ENCODE measurements at regions not wholly inside any gene's neighbourhood (a gene's known extent, or its start where the extent isn't known, plus 50 kb on each side); places are given as distances from the start of the nearest gene placed in this dataset.

DNA sequence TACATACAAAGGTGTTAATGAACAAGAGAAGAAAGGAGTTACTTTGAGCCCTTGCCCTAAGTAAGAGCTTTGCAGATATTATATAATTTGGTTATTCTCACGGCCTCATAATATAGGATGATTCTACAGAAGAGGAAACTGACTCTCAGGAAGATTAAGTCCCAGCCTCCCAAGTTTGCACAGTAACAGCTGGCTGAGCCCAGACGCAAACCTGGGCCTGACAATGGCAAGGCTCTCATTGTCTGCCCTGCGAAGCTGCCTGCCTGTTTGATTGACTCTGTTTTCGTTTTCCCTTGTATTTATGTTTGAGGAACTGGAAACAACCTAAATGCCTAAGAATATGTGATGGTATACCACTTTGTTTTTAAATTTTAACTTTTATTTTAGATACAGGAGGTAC, 76.2 kb upstream of the PGBD5 start:
- Histone ChIP-seq H3K27me3 (ENCODE audit: control insufficient read depth in 3 of 3, insufficient read depth in 3 of 3, low read length in 2 of 3) (no peaks in the 10 kb centered on the region), H3K27ac (ENCODE audit: low read depth in 1 of 2, low read length in 1 of 2) (no peak overlapping the region), H3K4me1 (ENCODE audit: control insufficient read depth in 5 of 5, insufficient read depth in 5 of 5, low read length in 5 of 5) (peaks cover 0 to 3% (median 0%) of the 10 kb centered on the region in 5 donors), H3K4me3 (no peak overlapping the region), H3K36me3 (ENCODE audit: control insufficient read depth in 4 of 4, insufficient read depth in 4 of 4, low read length in 4 of 4) (no peaks in the 10 kb centered on the region), H3K9me3 (ENCODE audit: control insufficient read depth in 4 of 4, insufficient read depth in 3 of 4, low read length in 3 of 4) (no peaks in the 10 kb centered on the region), H3K9ac (ENCODE audit: insufficient read depth in 1 of 2, low read length in 2 of 2) (no peak overlapping the region)
- no peak for DNase-seq
- no peak for TF ChIP-seq CTCF (IDR thresholded peaks at IDR 0.05; ENCODE audit: control extremely low read depth, extremely low read depth)
- WGBS, 2 donors = 69 to 83% methylated on average over 4 of the region's 4 CpGs
- ATAC-seq (ENCODE audit: insufficient read depth, low FRiP score) = no peak

GRCh38 chr1:230501849-230502248, 75.7 kb upstream of the PGBD5 start:
- no peaks in the 10 kb centered on the region for H3K9me3 ChIP-seq (ENCODE audit: control insufficient read depth in 4 of 4, insufficient read depth in 3 of 4, low read length in 3 of 4)
- H3K9ac ChIP-seq (ENCODE audit: insufficient read depth in 1 of 2, low read length in 2 of 2) = no peak overlapping the region
- H3K4me1 ChIP-seq (ENCODE audit: control insufficient read depth in 5 of 5, insufficient read depth in 5 of 5, low read length in 5 of 5) = peaks cover 0 to 4% (median 0%) of the 10 kb centered on the region in 5 donors
- H3K27me3 ChIP-seq (ENCODE audit: control insufficient read depth in 3 of 3, insufficient read depth in 3 of 3, low read length in 2 of 3) = no peaks in the 10 kb centered on the region
- no peak overlapping the region for H3K4me3 ChIP-seq
- no peak for ATAC-seq (ENCODE audit: insufficient read depth, low FRiP score)
- 32 to 65% methylated on average over 1 of the region's 1 CpG for WGBS, 2 donors
- DNase-seq = peak in 2 of 3 donors; percentile 22 to 44
- no peaks in the 10 kb centered on the region for H3K36me3 ChIP-seq (ENCODE audit: control insufficient read depth in 4 of 4, insufficient read depth in 4 of 4, low read length in 4 of 4)
- H3K27ac ChIP-seq (ENCODE audit: low read depth in 1 of 2, low read length in 1 of 2) = no peak overlapping the region
- TF ChIP-seq CTCF (IDR thresholded peaks at IDR 0.05; ENCODE audit: control extremely low read depth, extremely low read depth) = no peak

GRCh38 chr1:230501242-230501641, 75.1 kb upstream of the PGBD5 start:
- TF ChIP-seq CTCF (IDR thresholded peaks at IDR 0.05; ENCODE audit: control extremely low read depth, extremely low read depth) = no peak
- H3K9me3 ChIP-seq (ENCODE audit: control insufficient read depth in 4 of 4, insufficient read depth in 3 of 4, low read length in 3 of 4) = no peaks in the 10 kb centered on the region
- no peak overlapping the region for H3K27ac ChIP-seq (ENCODE audit: low read depth in 1 of 2, low read length in 1 of 2)
- H3K9ac ChIP-seq (ENCODE audit: insufficient read depth in 1 of 2, low read length in 2 of 2) = no peak overlapping the region
- H3K27me3 ChIP-seq (ENCODE audit: control insufficient read depth in 3 of 3, insufficient read depth in 3 of 3, low read length in 2 of 3) = no peaks in the 10 kb centered on the region
- H3K4me3 ChIP-seq = no peak overlapping the region
- DNase-seq = no peak
- peaks cover 0 to 7% (median 0%) of the 10 kb centered on the region in 5 donors for H3K4me1 ChIP-seq (ENCODE audit: control insufficient read depth in 5 of 5, insufficient read depth in 5 of 5, low read length in 5 of 5)
- 84 to 86% methylated on average over 2 of the region's 2 CpGs for WGBS, 2 donors
- H3K36me3 ChIP-seq (ENCODE audit: control insufficient read depth in 4 of 4, insufficient read depth in 4 of 4, low read length in 4 of 4) = no peaks in the 10 kb centered on the region
- no peak for ATAC-seq (ENCODE audit: insufficient read depth, low FRiP score)

DNA sequence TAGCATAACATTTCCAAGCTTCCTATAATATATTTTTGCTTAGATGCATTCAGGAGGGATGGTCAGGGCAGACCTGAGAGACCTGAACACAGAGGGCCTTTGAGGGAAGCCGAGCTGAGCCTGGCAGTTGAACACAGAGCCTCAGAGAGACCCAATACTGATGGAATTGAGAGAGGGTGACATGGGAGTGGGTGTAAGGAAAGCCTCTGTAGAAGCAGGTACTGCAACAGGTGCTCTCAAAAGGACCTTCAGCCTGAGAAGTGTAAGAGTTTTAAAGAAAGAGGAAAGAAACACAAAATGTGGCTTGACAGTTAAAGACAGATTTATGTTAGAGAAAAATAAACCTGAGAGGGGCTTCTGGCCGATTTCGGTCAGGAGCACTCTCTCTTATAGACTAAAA, 73.9 kb upstream of the PGBD5 start:
- H3K9ac ChIP-seq (ENCODE audit: insufficient read depth in 1 of 2, low read length in 2 of 2) = no peak overlapping the region
- no peak for DNase-seq
- no peak for TF ChIP-seq CTCF (IDR thresholded peaks at IDR 0.05; ENCODE audit: control extremely low read depth, extremely low read depth)
- H3K36me3 ChIP-seq (ENCODE audit: control insufficient read depth in 4 of 4, insufficient read depth in 4 of 4, low read length in 4 of 4) = no peaks in the 10 kb centered on the region
- H3K27me3 ChIP-seq (ENCODE audit: control insufficient read depth in 3 of 3, insufficient read depth in 3 of 3, low read length in 2 of 3) = no peaks in the 10 kb centered on the region
- H3K4me3 ChIP-seq = no peak overlapping the region
- no peak for ATAC-seq (ENCODE audit: insufficient read depth, low FRiP score)
- H3K4me1 ChIP-seq (ENCODE audit: control insufficient read depth in 5 of 5, insufficient read depth in 5 of 5, low read length in 5 of 5) = peaks cover 0 to 14% (median 0%) of the 10 kb centered on the region in 5 donors
- H3K9me3 ChIP-seq (ENCODE audit: control insufficient read depth in 4 of 4, insufficient read depth in 3 of 4, low read length in 3 of 4) = no peaks in the 10 kb centered on the region
- 84 to 86% methylated on average over 3 of the region's 3 CpGs for WGBS, 2 donors
- H3K27ac ChIP-seq (ENCODE audit: low read depth in 1 of 2, low read length in 1 of 2) = no peak overlapping the region
